ENCODE measurements at regions not wholly inside any gene's neighbourhood (a gene's known extent, or its start where the extent isn't known, plus 50 kb on each side); places are given as distances from the start of the nearest gene placed in this dataset.
"Not testable (repeated sequence)": the region's sequence is repeated elsewhere in the genome, so short reads cannot be mapped to it uniquely, and the experiment has no call there.

DNA sequence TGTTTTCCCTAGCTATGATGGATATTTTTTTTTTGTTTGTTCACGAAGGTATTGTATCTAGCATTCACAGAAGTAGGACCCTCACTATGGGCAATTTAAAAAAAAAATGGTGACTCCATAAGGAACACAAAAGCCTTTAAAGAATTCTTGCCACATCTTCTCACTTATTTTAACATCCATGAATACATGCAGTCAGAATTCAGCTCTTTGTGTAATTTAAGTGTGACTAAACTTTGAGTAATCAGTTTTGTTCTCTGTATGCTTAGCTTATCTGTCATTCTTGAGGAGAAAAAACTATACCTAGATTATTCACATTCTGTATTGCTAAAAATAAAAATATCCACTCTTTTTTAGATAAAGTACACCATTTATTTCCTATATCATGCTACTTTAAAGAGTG, 313.2 kb upstream of the KCND2 start:
- Histone ChIP-seq H3K27me3 (replicated peaks; ENCODE audit: insufficient read depth) (no peaks in the 10 kb centered on the region), H3K9me3 (no peaks in the 10 kb centered on the region), H3K27ac (no peak overlapping the region), H3K4me1 (replicated peaks) (no peaks in the 10 kb centered on the region), H3K4me3 (no peak overlapping the region), H3K36me3 (no peaks in the 10 kb centered on the region)
- TF ChIP-seq, protein P1, sequence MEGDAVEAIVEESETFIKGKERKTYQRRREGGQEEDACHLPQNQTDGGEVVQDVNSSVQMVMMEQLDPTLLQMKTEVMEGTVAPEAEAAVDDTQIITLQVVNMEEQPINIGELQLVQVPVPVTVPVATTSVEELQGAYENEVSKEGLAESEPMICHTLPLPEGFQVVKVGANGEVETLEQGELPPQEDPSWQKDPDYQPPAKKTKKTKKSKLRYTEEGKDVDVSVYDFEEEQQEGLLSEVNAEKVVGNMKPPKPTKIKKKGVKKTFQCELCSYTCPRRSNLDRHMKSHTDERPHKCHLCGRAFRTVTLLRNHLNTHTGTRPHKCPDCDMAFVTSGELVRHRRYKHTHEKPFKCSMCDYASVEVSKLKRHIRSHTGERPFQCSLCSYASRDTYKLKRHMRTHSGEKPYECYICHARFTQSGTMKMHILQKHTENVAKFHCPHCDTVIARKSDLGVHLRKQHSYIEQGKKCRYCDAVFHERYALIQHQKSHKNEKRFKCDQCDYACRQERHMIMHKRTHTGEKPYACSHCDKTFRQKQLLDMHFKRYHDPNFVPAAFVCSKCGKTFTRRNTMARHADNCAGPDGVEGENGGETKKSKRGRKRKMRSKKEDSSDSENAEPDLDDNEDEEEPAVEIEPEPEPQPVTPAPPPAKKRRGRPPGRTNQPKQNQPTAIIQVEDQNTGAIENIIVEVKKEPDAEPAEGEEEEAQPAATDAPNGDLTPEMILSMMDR (IDR thresholded peaks at IDR 0.05): no peak
- TF ChIP-seq POLR2A (IDR thresholded peaks at IDR 0.05) (no peak), POLR2AphosphoS5 (IDR thresholded peaks at IDR 0.05) (no peak)
- intact Hi-C loops (cut with DNase I): no loop called here
- no peak for DNase-seq (ENCODE audit: low spot score)
- 89% methylated on average over 1 of the region's 1 CpG for WGBS

DNA sequence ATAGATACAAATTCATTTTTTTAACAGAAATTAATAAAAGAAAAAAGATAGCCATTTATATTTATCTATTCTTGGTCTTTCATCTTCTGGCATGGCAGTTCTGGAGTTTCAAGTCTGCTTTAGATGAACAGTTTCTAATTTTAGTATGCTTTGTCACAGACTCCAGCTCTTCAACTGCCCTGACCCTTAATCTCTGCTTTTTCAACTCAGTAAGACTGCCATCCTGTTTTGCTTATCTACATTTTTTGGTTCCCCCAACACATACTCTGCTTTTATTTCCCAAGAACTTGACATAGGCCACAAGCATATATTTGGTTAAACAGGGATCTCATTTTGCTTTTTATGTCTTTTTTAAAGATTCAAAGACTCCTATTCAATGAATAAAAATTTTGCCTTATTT, 309.3 kb upstream of the KCND2 start:
- Histone ChIP-seq H3K27me3 (replicated peaks; ENCODE audit: insufficient read depth) (no peaks in the 10 kb centered on the region), H3K36me3 (no peaks in the 10 kb centered on the region), H3K9me3 (no peaks in the 10 kb centered on the region), H3K4me1 (replicated peaks) (no peaks in the 10 kb centered on the region), H3K27ac (no peak overlapping the region), H3K4me3 (no peak overlapping the region)
- TF ChIP-seq POLR2AphosphoS5 (IDR thresholded peaks at IDR 0.05) (no peak), POLR2A (IDR thresholded peaks at IDR 0.05) (no peak)
- TF ChIP-seq, protein P1 (IDR thresholded peaks at IDR 0.05): no peak
- DNase-seq (ENCODE audit: low spot score): no peak
- intact Hi-C loops (cut with DNase I): no loop called here

DNA sequence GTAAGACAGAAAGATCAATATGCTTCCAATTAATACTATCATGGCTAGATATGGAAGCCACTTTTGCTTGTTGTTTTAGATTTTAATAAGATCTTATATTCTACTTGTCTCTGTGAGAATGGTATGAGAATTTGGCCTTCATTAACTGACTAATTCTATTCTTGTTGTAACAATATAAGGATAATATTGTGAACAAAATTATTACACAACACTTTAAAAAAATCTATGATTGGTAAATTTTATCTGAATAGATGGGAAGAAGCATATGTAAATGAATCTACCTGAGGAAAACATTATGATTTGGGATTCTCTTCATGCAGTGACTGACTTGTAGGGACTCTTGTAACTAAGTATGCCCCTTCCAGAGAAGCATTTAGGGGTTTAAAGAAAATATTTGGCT, 308.9 kb upstream of the KCND2 start:
- Histone ChIP-seq H3K36me3 (no peaks in the 10 kb centered on the region), H3K4me3 (no peak overlapping the region), H3K4me1 (replicated peaks) (no peaks in the 10 kb centered on the region), H3K27ac (no peak overlapping the region), H3K9me3 (no peaks in the 10 kb centered on the region), H3K27me3 (replicated peaks; ENCODE audit: insufficient read depth) (no peaks in the 10 kb centered on the region)
- no peak for DNase-seq (ENCODE audit: low spot score)
- TF ChIP-seq, protein P1 (IDR thresholded peaks at IDR 0.05): no peak
- TF ChIP-seq POLR2A (IDR thresholded peaks at IDR 0.05): no peak
- intact Hi-C loops (cut with DNase I): no loop called here

DNA sequence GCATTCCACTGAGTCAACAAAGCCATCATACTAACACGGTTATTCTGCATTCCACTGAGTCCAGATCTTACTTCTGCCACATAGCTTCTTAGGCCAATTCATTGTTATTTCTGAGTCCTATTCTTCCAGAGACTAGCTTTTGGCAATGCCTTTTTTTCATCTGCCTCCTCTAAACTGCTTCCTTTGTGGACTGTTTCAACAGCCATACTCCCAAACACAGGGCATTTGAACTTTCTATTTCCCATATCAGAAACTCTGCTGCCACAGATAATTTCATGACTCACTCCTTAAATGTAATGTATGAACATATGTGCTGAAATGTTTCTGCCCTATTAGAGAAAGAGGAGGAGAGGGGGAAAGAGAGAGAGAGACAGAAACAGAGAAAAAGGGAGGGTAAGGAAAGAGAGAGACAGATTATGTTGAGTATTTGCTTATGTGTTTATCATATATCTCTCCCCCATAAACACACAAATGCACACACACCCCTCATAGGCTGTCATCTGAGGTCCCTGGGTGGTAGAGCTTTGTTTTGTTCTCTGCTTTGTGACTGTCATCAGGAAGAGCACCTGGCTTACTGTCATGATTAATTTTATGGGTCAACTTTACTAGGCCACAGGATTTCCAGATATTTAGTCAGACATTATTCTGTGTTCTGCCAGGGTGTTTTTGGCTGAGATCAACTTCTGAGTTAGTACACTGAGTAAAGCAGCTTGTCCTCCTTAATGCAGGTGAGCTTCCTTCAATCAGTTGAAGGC, 308.0 kb upstream of the KCND2 start:
- H3K4me3 ChIP-seq: no peak overlapping the region

DNA sequence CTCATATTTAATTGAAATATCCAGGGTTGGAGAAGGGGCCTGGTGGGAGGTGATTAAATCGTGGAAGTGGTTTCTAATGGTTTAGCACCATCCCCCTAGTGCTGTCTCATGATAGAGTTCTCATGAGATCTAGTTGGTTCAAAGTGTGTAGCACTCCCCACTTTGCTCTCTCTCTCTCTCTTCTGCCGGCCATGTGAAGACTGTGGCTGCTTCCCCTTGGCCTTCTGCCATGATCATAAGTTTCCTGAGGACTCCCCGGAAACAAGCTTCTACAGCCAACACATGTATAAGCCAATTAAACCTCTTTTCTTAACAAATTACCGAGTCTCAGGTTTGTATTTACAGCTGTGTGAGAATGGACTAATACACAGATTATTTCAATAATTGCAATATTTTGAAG, 305.8 kb upstream of the KCND2 start:
- no peak for DNase-seq (ENCODE audit: low spot score)
- intact Hi-C loops (cut with DNase I): no loop called here
- 60% methylated on average over 4 of the region's 4 CpGs for WGBS
- Histone ChIP-seq H3K36me3 (no peaks in the 10 kb centered on the region), H3K4me3 (no peak overlapping the region), H3K9me3 (no peaks in the 10 kb centered on the region), H3K4me1 (replicated peaks) (no peaks in the 10 kb centered on the region), H3K27me3 (replicated peaks; ENCODE audit: insufficient read depth) (no peaks in the 10 kb centered on the region), H3K27ac (no peak overlapping the region)
- TF ChIP-seq, protein P1 (IDR thresholded peaks at IDR 0.05): no peak

More for the DNA sequence above, 308.0 kb upstream of the KCND2 start:
- no peak overlapping the region for H3K27ac ChIP-seq
- no peaks in the 10 kb centered on the region for H3K9me3 ChIP-seq
- H3K36me3 ChIP-seq: no peaks in the 10 kb centered on the region
- WGBS: 30% methylated on average over 1 of the region's 1 CpG
- H3K4me1 ChIP-seq (replicated peaks): no peaks in the 10 kb centered on the region
- H3K27me3 ChIP-seq (replicated peaks; ENCODE audit: insufficient read depth): no peaks in the 10 kb centered on the region
- DNase-seq (ENCODE audit: low spot score): peak; percentile 36
- intact Hi-C loops (cut with DNase I): no loop called here
- peak; percentile 57 for TF ChIP-seq POLR2AphosphoS5 (IDR thresholded peaks at IDR 0.05)
- no peak for TF ChIP-seq POLR2A (IDR thresholded peaks at IDR 0.05)

DNA sequence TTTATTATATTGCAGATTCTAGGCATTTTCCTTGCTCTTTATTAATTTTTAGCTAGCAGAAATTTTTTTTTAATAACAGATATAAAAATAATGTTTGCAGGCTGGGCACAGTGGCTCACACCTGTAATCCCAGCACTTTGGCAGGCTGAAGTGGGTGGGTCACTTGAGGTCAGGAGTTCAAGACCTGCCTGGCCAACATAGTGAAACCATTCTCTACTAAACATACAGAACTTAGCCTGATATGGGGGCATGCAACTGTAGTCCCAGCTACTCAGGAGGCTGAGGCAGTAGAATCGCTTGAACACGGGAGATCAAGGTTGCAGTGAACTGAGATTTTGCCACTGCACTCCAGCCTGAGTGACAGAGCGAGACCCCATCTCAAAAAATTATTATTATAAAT, 304.6 kb upstream of the KCND2 start:
- H3K4me3 ChIP-seq; intact Hi-C loops (cut with DNase I); H3K9me3 ChIP-seq; H3K27me3 ChIP-seq (replicated peaks; ENCODE audit: insufficient read depth); H3K36me3 ChIP-seq; H3K27ac ChIP-seq; H3K4me1 ChIP-seq (replicated peaks); DNase-seq (ENCODE audit: low spot score): not testable (repeated sequence)
- WGBS: 95% methylated on average over 3 of the region's 3 CpGs
